Nephron (organoid): ENCODE measurements at regions not wholly inside any gene's neighbourhood (a gene's known extent, or its start where the extent isn't known, plus 50 kb on each side); places are given as distances from the start of the nearest gene placed in this dataset.

Experiments
- H3K27ac Mint-ChIP-seq, 3 experiments: 2 replicates each; pipeline ENCODE4 v1.8.0; 2020; ENCODE audit warnings: mixed read lengths in 3 of 3, mild to moderate bottlenecking in 2 of 3, moderate library complexity in 1 of 3
- H3K27me3 Mint-ChIP-seq: 2 replicates; pipeline ENCODE4 v1.8.0; 2021; ENCODE audit warnings: low read depth, mild to moderate bottlenecking, moderate library complexity, mixed read lengths
- H3K36me3 Mint-ChIP-seq: 2 replicates; pipeline ENCODE4 v1.8.0; 2020; ENCODE audit warnings: low read depth, mixed read lengths
- H3K4me1 Mint-ChIP-seq: 2 replicates; pipeline ENCODE4 v1.8.0; 2020; ENCODE audit warnings: mixed read lengths
- H3K4me3 Mint-ChIP-seq, 3 experiments: 2 replicates each; pipeline ENCODE4 v1.8.0; 2020; ENCODE audit warnings: mild to moderate bottlenecking in 3 of 3, mixed read lengths in 3 of 3, moderate library complexity in 2 of 3
- H3K9me3 Mint-ChIP-seq: 2 replicates; pipeline ENCODE4 v1.8.0; 2020; ENCODE audit warnings: mixed read lengths
- TF ChIP-seq, protein P1 (sequence below), 3 experiments: fragments of 200-600 bp; sonication (generic); IDR thresholded peaks; one replicate each; pipeline ENCODE4 v1.5.0; 2021; ENCODE audit warnings: antibody characterized with exemption in 3 of 3; ENCODE audit not compliant: unreplicated experiment in 3 of 3

DNA sequence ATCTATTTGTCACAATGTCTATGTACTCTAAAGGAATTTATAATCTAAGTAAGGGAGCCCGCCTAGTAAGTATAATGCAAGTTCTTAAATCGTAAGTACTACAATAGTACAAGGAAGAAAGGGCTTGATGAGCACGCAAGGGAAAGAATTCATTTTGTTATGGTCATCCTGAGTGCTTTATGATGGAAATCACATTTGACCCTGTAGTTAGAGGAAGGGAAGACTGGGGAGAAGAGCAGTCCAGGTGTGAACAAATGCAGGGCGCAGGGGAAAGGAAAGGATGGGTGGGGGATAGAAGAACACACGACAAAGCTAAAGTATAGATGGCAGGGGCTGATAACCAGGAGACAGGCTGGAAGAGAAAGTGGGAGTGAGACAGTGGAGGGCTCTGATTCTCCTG, 88.2 kb upstream of the ARMC3 start:
- Mint-ChIP-seq H3K27me3 (no peaks in the 10 kb centered on the region), H3K9me3 (no peaks in the 10 kb centered on the region), H3K27ac (no peak overlapping the region), H3K4me3 (no peak overlapping the region), H3K36me3 (no peaks in the 10 kb centered on the region), H3K4me1 (no peaks in the 10 kb centered on the region)
- TF ChIP-seq, protein P1, sequence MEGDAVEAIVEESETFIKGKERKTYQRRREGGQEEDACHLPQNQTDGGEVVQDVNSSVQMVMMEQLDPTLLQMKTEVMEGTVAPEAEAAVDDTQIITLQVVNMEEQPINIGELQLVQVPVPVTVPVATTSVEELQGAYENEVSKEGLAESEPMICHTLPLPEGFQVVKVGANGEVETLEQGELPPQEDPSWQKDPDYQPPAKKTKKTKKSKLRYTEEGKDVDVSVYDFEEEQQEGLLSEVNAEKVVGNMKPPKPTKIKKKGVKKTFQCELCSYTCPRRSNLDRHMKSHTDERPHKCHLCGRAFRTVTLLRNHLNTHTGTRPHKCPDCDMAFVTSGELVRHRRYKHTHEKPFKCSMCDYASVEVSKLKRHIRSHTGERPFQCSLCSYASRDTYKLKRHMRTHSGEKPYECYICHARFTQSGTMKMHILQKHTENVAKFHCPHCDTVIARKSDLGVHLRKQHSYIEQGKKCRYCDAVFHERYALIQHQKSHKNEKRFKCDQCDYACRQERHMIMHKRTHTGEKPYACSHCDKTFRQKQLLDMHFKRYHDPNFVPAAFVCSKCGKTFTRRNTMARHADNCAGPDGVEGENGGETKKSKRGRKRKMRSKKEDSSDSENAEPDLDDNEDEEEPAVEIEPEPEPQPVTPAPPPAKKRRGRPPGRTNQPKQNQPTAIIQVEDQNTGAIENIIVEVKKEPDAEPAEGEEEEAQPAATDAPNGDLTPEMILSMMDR (IDR thresholded peaks at IDR 0.05; ENCODE audit: unreplicated experiment in 3 of 3) = no peak

DNA sequence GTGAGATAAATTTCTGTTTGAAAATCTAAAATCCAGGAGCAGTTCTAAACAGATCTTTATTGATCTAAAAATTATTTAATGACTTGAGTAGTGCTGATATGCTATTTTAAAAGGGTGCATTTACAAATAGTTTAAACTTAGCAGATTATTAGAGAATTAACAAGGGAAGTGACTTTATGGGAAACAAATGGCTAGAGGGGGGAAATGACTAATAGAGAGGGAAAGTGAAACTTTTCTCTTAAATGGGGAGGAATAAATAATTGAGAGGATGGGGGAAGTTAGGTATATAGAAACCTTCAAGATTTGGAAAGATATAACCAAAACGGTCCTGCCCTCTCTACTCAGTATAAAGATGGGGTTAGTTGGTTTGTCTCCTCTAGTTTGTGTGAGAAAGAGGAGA, 90.1 kb upstream of the ARMC3 start:
- H3K27ac Mint-ChIP-seq = no peak overlapping the region
- H3K9me3 Mint-ChIP-seq = no peaks in the 10 kb centered on the region
- H3K27me3 Mint-ChIP-seq = no peaks in the 10 kb centered on the region
- no peaks in the 10 kb centered on the region for H3K4me1 Mint-ChIP-seq
- no peak overlapping the region for H3K4me3 Mint-ChIP-seq
- H3K36me3 Mint-ChIP-seq = no peaks in the 10 kb centered on the region
- TF ChIP-seq, protein P1 (IDR thresholded peaks at IDR 0.05; ENCODE audit: unreplicated experiment in 3 of 3) = no peak

DNA sequence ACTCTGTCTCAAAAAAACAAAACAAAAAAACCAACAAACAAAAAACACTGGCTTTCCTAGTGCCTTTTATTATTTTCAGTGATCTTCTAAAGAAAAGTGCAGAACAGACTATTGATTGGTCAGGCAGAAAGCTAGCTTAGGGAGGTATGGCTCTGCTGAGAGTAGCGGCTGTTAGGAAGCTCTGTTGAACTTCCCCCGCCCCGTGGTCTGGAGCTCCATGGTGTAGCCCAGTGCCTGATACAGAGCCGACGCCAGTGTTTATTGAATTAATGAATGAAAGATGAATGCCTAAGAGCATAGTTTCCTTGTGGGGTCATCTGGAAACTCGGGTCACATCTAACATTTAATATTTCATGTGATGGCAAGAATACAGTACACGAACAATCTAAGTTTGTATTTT, 90.5 kb upstream of the ARMC3 start:
- Mint-ChIP-seq H3K36me3 (no peaks in the 10 kb centered on the region), H3K27me3 (no peaks in the 10 kb centered on the region), H3K4me3 (no peak overlapping the region), H3K27ac (no peak overlapping the region), H3K4me1 (no peaks in the 10 kb centered on the region), H3K9me3 (no peaks in the 10 kb centered on the region)
- TF ChIP-seq, protein P1 (IDR thresholded peaks at IDR 0.05; ENCODE audit: unreplicated experiment in 3 of 3) = no peak

DNA sequence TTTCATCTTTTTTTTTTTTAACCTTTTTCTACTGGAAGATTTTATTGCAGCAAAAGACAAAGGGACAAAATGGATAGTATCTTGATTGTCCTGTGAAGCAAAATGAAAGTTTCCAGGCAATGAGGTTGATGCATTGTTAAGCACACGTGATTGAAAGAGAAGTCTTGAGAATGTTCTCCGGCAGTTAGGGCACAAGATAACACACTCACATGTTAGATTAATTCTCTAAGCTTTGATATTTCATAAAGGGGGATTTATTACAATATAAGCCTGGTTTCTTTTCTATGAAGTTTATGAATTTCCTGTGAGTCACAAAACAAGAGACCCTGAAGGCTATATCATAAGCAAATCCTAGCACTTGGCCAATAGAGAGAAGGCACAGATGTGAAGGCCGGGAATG, 93.4 kb upstream of the ARMC3 start:
- Mint-ChIP-seq H3K4me1 (peaks cover 6% of the 10 kb centered on the region), H3K27ac (no peak overlapping the region), H3K27me3 (no peaks in the 10 kb centered on the region), H3K36me3 (no peaks in the 10 kb centered on the region), H3K9me3 (peaks cover 4% of the 10 kb centered on the region), H3K4me3 (no peak overlapping the region)
- TF ChIP-seq, protein P1 (IDR thresholded peaks at IDR 0.05; ENCODE audit: unreplicated experiment in 3 of 3) = no peak

DNA sequence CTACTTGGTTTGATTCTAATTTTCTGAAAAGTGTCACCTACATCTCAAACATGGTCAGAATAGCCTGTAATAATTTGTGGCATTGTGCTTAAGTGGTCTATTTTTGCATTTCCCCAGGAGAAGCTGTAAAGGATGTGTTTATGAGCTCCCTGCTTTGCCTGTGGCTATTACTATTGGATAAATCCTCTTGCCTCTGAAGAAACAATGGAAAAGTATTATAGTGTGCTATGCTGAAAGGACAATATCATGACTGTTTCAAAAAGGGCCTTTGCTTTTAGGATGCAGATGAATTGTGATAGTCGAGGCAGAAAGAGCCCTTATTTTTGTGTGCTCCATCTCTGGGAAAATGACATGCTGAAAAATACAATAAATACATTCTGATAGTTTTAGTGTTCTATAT, 94.1 kb upstream of the ARMC3 start:
- Mint-ChIP-seq H3K4me3 (no peak overlapping the region), H3K4me1 (peaks cover 6% of the 10 kb centered on the region), H3K9me3 (peaks cover 4% of the 10 kb centered on the region), H3K27ac (no peak overlapping the region), H3K36me3 (no peaks in the 10 kb centered on the region), H3K27me3 (no peaks in the 10 kb centered on the region)
- TF ChIP-seq, protein P1 (IDR thresholded peaks at IDR 0.05; ENCODE audit: unreplicated experiment in 3 of 3) = no peak

DNA sequence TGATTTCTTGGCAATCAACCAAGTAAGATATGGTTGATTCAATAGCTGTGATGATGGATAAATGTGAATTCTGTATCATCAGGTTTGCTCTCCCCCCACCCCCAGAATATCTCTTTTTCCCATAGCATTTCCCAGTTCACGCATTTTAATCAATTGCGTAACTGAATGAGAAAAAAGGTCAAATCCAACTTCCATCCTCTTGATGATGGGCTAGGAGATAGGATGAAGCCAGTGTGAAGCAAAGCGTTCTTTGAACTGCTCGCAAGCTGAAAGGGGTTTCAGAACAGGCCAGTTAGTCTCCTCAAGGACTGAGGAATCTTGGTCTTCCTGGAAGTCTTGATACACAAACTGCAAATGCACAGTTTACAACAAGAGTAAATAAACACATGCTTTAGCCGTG, 94.5 kb upstream of the ARMC3 start:
- Mint-ChIP-seq H3K27me3 (no peaks in the 10 kb centered on the region), H3K4me1 (peaks cover 6% of the 10 kb centered on the region), H3K4me3 (no peak overlapping the region), H3K9me3 (peaks cover 6% of the 10 kb centered on the region), H3K36me3 (no peaks in the 10 kb centered on the region), H3K27ac (no peak overlapping the region)
- TF ChIP-seq, protein P1 (IDR thresholded peaks at IDR 0.05; ENCODE audit: unreplicated experiment in 3 of 3) = no peak
